Activated naive CD8-positive, alpha-beta T cell (primary cell): ENCODE measurements at regions not wholly inside any gene's neighbourhood (a gene's known extent, or its start where the extent isn't known, plus 50 kb on each side); places are given as distances from the start of the nearest gene placed in this dataset.
"Not testable (repeated sequence)": the region's sequence is repeated elsewhere in the genome, so short reads cannot be mapped to it uniquely, and the experiment has no call there.

Experiments
- H3K27ac Mint-ChIP-seq: one replicate; pipeline ENCODE4 v1.8.0; 2021; ENCODE audit warnings: mixed read lengths
- H3K27me3 Mint-ChIP-seq: one replicate; pipeline ENCODE4 v1.8.0; 2021; ENCODE audit warnings: mixed read lengths
- H3K36me3 Mint-ChIP-seq: one replicate; pipeline ENCODE4 v1.8.0; 2021; ENCODE audit warnings: mixed read lengths
- H3K4me1 Mint-ChIP-seq: one replicate; pipeline ENCODE4 v1.8.0; 2021; ENCODE audit warnings: low read depth, mixed read lengths
- H3K4me3 Mint-ChIP-seq: one replicate; pipeline ENCODE4 v1.8.0; 2021; ENCODE audit warnings: mild to moderate bottlenecking, mixed read lengths
- H3K9me3 Mint-ChIP-seq: one replicate; pipeline ENCODE4 v1.8.0; 2021; ENCODE audit warnings: low read depth, mixed read lengths

DNA sequence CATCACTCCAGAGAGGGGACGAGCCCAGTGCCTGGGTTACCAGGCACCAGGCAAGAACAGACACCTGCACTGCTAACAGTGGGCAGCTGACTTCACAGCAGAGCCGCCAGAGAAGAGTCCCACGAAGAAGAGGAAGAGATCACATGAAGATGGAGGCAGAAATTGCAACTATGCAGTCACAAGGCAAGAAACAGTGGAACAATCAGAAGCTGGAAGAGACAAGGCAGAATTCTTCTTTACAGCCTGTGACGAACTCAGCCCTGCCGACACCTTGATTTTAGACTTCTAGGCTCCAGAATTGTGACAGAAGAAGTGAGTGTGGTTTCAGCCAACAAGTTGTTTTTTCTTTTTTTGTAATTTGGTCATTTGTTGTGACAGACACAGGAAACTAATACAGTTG lies 59.2 kb downstream of the IL12A start:
- Mint-ChIP-seq H3K9me3 (no peaks in the 10 kb centered on the region), H3K27ac (no peak overlapping the region), H3K36me3 (no peaks in the 10 kb centered on the region), H3K27me3 (no peaks in the 10 kb centered on the region), H3K4me1 (no peaks in the 10 kb centered on the region), H3K4me3 (no peak overlapping the region)

- H3K4me3 Mint-ChIP-seq: no peak overlapping the region
- no peaks in the 10 kb centered on the region for H3K27me3 Mint-ChIP-seq
- no peaks in the 10 kb centered on the region for H3K9me3 Mint-ChIP-seq
- no peak overlapping the region for H3K27ac Mint-ChIP-seq
- H3K36me3 Mint-ChIP-seq: no peaks in the 10 kb centered on the region
- no peaks in the 10 kb centered on the region for H3K4me1 Mint-ChIP-seq
Measured at GRCh38 chr3:160049038-160049437, 60.4 kb downstream of the IL12A start.

GRCh38 chr3:160049565-160049964 lies 60.9 kb downstream of the IL12A start:
- Mint-ChIP-seq H3K27me3 (peaks cover 3% of the 10 kb centered on the region), H3K9me3 (no peaks in the 10 kb centered on the region), H3K4me3 (no peak overlapping the region), H3K27ac (no peak overlapping the region), H3K4me1 (no peaks in the 10 kb centered on the region), H3K36me3 (no peaks in the 10 kb centered on the region)

DNA sequence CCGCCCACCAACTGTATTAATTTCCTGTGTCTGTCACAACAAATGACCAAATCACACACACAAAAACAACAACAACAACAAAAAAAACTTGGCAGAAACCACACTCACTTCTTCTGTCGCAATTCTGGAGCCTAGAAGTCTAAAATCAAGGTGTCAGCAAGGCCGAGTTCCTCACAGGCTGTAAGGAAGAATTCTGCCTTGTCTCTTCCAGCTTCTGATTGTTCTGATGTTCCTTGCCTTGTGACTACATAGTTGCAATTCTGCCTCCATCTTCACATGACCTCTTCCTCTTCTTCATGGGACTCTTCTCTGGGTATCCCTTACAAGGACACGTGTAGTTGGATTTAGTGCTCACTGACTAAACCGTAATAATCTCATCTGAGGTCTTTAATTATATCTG lies 61.4 kb downstream of the IL12A start:
- no peak overlapping the region for H3K4me3 Mint-ChIP-seq
- H3K9me3 Mint-ChIP-seq: no peaks in the 10 kb centered on the region
- no peaks in the 10 kb centered on the region for H3K4me1 Mint-ChIP-seq
- H3K27me3 Mint-ChIP-seq: peaks cover 3% of the 10 kb centered on the region
- H3K36me3 Mint-ChIP-seq: no peaks in the 10 kb centered on the region
- H3K27ac Mint-ChIP-seq: no peak overlapping the region

- Mint-ChIP-seq H3K27ac (no peak overlapping the region), H3K4me3 (no peak overlapping the region), H3K27me3 (peaks cover 3% of the 10 kb centered on the region), H3K36me3 (no peaks in the 10 kb centered on the region), H3K4me1 (no peaks in the 10 kb centered on the region), H3K9me3 (no peaks in the 10 kb centered on the region)
Measured at GRCh38 chr3:160052385-160053047, 63.9 kb downstream of the IL12A start.

GRCh38 chr3:160053048-160053391 lies 64.4 kb downstream of the IL12A start:
- Mint-ChIP-seq H3K36me3 (no peaks in the 10 kb centered on the region), H3K27ac (no peak overlapping the region), H3K27me3 (peaks cover 3% of the 10 kb centered on the region), H3K4me1 (no peaks in the 10 kb centered on the region), H3K4me3 (no peak overlapping the region), H3K9me3 (no peaks in the 10 kb centered on the region)

DNA sequence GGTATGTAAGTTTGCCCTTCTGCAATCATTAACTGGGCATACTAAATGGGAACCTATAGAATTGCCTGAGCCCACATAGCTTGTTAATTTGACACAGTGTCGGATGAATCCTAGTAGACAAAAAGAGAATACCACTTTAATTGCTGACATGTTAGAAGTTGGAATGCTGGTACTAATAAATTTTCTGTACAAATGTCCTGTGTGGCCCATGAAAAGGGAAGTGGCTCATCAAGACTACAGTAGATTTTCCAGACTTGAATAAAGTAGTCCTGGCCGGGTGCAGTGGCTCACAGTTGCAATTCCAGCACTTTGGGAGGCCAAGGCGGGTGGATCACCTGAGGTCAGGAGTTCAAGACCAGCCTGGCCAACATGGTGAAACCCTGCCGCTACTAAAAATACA lies 66.2 kb downstream of the IL12A start:
- not testable (repeated sequence) for H3K36me3 Mint-ChIP-seq, H3K27me3 Mint-ChIP-seq, H3K4me3 Mint-ChIP-seq, H3K9me3 Mint-ChIP-seq, H3K4me1 Mint-ChIP-seq, H3K27ac Mint-ChIP-seq

DNA sequence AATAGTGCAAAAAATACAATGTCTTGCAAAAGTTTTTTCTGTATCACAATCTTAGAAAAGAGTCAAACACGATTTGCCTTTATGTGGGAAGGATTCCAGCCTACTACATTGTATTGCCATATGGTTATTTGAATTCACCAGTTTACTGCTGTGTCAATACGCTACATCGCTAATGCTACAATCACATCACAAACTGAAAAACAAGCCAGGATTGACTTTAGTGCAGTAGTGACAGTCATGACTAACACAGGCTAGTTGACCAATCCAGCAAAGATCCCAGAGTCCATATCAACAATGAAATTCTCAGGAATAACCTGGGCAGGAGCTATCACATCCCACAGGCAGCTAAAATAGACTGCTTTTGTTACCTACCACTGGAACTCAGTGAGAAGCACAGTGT lies 67.0 kb downstream of the IL12A start:
- Mint-ChIP-seq H3K27me3 (peaks cover 3% of the 10 kb centered on the region), H3K9me3 (no peaks in the 10 kb centered on the region), H3K4me1 (no peaks in the 10 kb centered on the region), H3K36me3 (no peaks in the 10 kb centered on the region), H3K27ac (no peak overlapping the region), H3K4me3 (no peak overlapping the region)

DNA sequence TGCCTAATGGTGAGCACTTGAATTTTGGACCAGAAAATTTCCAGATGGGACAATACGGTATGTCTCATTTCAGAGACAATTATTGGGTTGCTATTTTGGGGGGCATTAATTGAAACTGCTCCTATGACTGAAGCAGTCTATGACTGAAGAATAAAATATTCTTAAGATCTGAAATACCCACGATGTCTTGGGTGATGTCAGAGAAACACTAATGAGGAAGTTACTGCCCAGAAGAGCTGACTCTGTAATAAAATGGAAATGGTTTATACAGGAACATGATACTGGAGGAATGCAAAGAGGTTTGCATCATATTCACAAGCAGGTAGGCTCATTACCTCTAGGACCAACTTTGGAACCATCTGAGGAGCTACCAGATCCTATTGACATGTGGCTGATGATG lies 68.7 kb downstream of the IL12A start:
- no peaks in the 10 kb centered on the region for H3K36me3 Mint-ChIP-seq
- peaks cover 6% of the 10 kb centered on the region for H3K4me1 Mint-ChIP-seq
- no peaks in the 10 kb centered on the region for H3K9me3 Mint-ChIP-seq
- peaks cover 4% of the 10 kb centered on the region for H3K27me3 Mint-ChIP-seq
- no peak overlapping the region for H3K4me3 Mint-ChIP-seq
- H3K27ac Mint-ChIP-seq: no peak overlapping the region

DNA sequence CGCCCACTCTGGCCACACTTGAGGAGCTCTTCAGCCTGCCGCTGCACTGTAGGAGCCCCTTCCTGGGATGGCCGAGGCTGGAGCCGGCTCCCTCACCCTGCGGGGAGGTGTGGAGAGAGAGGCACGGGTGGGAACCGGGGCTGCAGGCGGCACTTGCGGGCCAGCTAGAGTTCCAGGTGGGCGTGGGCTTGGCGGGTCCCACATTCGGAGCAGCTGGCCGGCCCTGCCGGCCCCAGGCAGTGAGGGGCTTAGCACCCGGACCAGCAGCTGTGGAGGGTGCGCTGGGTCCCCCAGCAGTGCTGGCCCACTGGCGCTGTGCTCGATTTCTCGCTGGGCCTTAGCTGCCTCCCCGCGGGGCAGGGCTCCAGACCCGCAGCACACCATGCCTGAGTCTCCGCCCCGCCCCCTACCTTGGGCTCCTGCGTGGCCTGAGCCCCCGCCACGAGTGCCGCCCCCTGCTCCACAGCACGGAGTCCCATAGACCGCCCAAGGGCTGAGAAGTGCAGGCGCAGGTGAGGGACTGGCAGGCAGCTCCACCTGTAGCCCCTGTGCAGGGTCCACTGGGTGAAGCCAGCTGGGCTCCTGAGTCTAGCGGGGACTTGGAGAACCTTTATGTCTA lies 71.9 kb downstream of the IL12A start:
- H3K36me3 Mint-ChIP-seq: no peaks in the 10 kb centered on the region
- no peak overlapping the region for H3K4me3 Mint-ChIP-seq
- no peaks in the 10 kb centered on the region for H3K9me3 Mint-ChIP-seq
- peaks cover 1% of the 10 kb centered on the region for H3K27me3 Mint-ChIP-seq
- H3K4me1 Mint-ChIP-seq: peaks cover 6% of the 10 kb centered on the region
- no peak overlapping the region for H3K27ac Mint-ChIP-seq

GRCh38 chr3:160061525-160061924 lies 72.9 kb downstream of the IL12A start:
- no peaks in the 10 kb centered on the region for H3K36me3 Mint-ChIP-seq
- no peak overlapping the region for H3K27ac Mint-ChIP-seq
- H3K27me3 Mint-ChIP-seq: peaks cover 1% of the 10 kb centered on the region
- peaks cover 6% of the 10 kb centered on the region for H3K4me1 Mint-ChIP-seq
- H3K4me3 Mint-ChIP-seq: peak overlapping the region; percentile 74
- no peaks in the 10 kb centered on the region for H3K9me3 Mint-ChIP-seq

GRCh38 chr3:160065282-160065681 lies 76.6 kb downstream of the IL12A start:
- H3K27ac Mint-ChIP-seq: no peak overlapping the region

GRCh38 chr3:160065786-160066185 lies 77.2 kb downstream of the IL12A start:
- no peaks in the 10 kb centered on the region for H3K9me3 Mint-ChIP-seq
- H3K4me1 Mint-ChIP-seq: peaks cover 6% of the 10 kb centered on the region
- no peak overlapping the region for H3K4me3 Mint-ChIP-seq
- H3K27me3 Mint-ChIP-seq: peaks cover 1% of the 10 kb centered on the region
- H3K27ac Mint-ChIP-seq: no peak overlapping the region
- no peaks in the 10 kb centered on the region for H3K36me3 Mint-ChIP-seq

More at GRCh38 chr3:160065282-160065681, 76.6 kb downstream of the IL12A start:
- no peaks in the 10 kb centered on the region for H3K9me3 Mint-ChIP-seq
- no peaks in the 10 kb centered on the region for H3K36me3 Mint-ChIP-seq
- H3K4me3 Mint-ChIP-seq: no peak overlapping the region
- H3K27me3 Mint-ChIP-seq: peaks cover 1% of the 10 kb centered on the region
- H3K4me1 Mint-ChIP-seq: peaks cover 6% of the 10 kb centered on the region

DNA sequence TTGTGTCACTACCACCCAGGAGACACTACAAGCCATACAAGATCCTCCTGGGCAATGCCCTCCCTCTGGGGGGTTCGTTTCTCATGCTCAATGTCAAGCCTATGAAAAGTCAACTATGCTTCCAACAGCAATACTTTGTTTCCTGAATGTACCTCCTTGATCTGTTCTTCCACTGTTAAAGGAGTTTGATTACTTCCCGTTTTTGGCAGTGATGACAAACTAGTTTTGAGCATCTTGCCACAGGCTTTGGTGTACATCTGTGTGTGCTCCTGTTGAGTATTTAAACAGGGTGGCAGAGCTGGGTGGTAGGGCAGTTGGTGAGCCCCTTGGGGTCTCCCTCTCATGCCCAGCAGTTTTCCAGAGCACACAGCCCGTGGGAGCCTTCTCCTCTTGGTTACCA lies 81.4 kb downstream of the IL12A start:
- no peaks in the 10 kb centered on the region for H3K27me3 Mint-ChIP-seq
- H3K4me3 Mint-ChIP-seq: no peak overlapping the region
- H3K36me3 Mint-ChIP-seq: no peaks in the 10 kb centered on the region
- H3K27ac Mint-ChIP-seq: no peak overlapping the region
- H3K9me3 Mint-ChIP-seq: no peaks in the 10 kb centered on the region
- H3K4me1 Mint-ChIP-seq: no peaks in the 10 kb centered on the region

DNA sequence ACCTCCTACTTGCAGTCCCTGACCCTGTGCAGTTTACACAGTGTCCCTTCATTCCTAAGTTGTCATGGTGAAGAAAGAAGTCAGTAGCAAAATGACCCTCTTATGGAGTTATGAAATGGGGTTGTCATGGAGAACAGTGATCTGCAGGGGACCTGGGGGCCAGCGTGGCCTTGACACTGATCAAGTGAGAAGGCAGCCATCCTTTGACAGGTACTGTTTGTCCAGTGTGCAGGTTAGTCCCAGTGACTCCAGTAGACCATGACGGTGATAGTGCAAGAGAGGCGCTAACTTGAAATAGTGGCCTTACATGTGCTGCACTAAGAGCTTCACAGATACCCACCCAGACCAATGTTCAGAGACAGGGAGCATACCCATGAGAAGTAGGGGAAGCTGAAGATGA lies 87.9 kb downstream of the IL12A start:
- H3K36me3 Mint-ChIP-seq: no peaks in the 10 kb centered on the region
- H3K9me3 Mint-ChIP-seq: no peaks in the 10 kb centered on the region
- no peak overlapping the region for H3K27ac Mint-ChIP-seq
- H3K4me3 Mint-ChIP-seq: no peak overlapping the region
- H3K4me1 Mint-ChIP-seq: no peaks in the 10 kb centered on the region
- H3K27me3 Mint-ChIP-seq: no peaks in the 10 kb centered on the region

GRCh38 chr3:160078533-160078932 lies 89.9 kb downstream of the IL12A start:
- H3K27me3 Mint-ChIP-seq: no peaks in the 10 kb centered on the region
- H3K9me3 Mint-ChIP-seq: peaks cover 9% of the 10 kb centered on the region
- H3K4me1 Mint-ChIP-seq: no peaks in the 10 kb centered on the region
- no peak overlapping the region for H3K27ac Mint-ChIP-seq
- H3K4me3 Mint-ChIP-seq: no peak overlapping the region
- no peaks in the 10 kb centered on the region for H3K36me3 Mint-ChIP-seq
